K562 (cell line): ENCODE measurements at regions not wholly inside any gene's neighbourhood (a gene's known extent, or its start where the extent isn't known, plus 50 kb on each side); places are given as distances from the start of the nearest gene placed in this dataset.

Experiments
- ATAC-seq: fragments of 200-7000 bp; cut with Tn5 transposase; 3 replicates; pipeline ENCODE4 v1.9.1; 2020; ENCODE audit warnings: moderate library complexity
- BruUV-seq: library from RNA; stranded (reverse); fragments of 400-500 nt; replicated peaks from 2 replicates; lab custom pipeline; 2021; lab: Mats Ljungman, UMichigan
- CTCF ChIA-PET: fragments of 300-600 bp; formaldehyde crosslinking; extraction: SDS; loops from one replicate; lab custom pipeline; 2021; ENCODE audit warnings: low intra/inter-chr PET ratio; lab: Yijun Ruan, JAX
- POLR2A ChIA-PET: fragments of 300-600, 350-650 bp; sonication (Branson Sonifier 250); formaldehyde crosslinking; extraction: SDS; loops from one replicate; lab custom pipeline; 2021; ENCODE audit warnings: antibody characterized with exemption, inconsistent platforms; lab: Yijun Ruan, JAX
- DNase-seq, 4 experiments: peaks; one replicate each; pipeline versions ENCODE4 v3.0.0 to v3.0.0-alpha.2; 2011 to 2018; ENCODE audit warnings: low spot score in 3 of 4, mixed read lengths in 3 of 4; ENCODE audit errors: extremely low read depth in 1 of 4
- FAIRE-seq: peaks from 2 replicates; lab custom pipeline; 2011; peaks lifted over from hg19 to GRCh38; lab: Jason Lieb, UNC
- H2AFZ ChIP-seq: 2 replicates; pipeline ENCODE4 v1.6.0; 2011; ENCODE audit warnings: low read depth, low read length, control low read depth, inconsistent platforms
- H3K27ac ChIP-seq: fragments of 200-600 bp; 3 replicates; pipeline ENCODE4 v1.8.0; 2011; ENCODE audit warnings: low read depth, mild to moderate bottlenecking, control low read depth, inconsistent platforms, low read length, moderate library complexity, mixed read lengths; ENCODE audit errors: extremely low read depth
- H3K27me3 ChIP-seq, 2 experiments: fragments of 300-600 bp in 1 of 2; 2 replicates in 1 of 2; 3 replicates in 1 of 2; pipeline versions ENCODE4 v1.6.0 to v1.8.0; 2011; ENCODE audit warnings: inconsistent platforms in 2 of 2, low read length in 2 of 2, mild to moderate bottlenecking in 1 of 2, mixed read lengths in 1 of 2, moderate library complexity in 1 of 2; ENCODE audit not compliant: control insufficient read depth in 2 of 2, insufficient read depth in 2 of 2
- H3K36me3 ChIP-seq: fragments of 300-600 bp; 3 replicates; pipeline ENCODE4 v1.8.0; 2011; ENCODE audit warnings: mild to moderate bottlenecking, low read length, inconsistent platforms; ENCODE audit not compliant: control insufficient read depth, insufficient read depth
- H3K4me1 ChIP-seq, 2 experiments: fragments of 200-600 bp in 1 of 2; replicated peaks in 1 of 2; 2 replicates in 1 of 2; 3 replicates in 1 of 2; pipeline versions ENCODE4 v1.5.1 to v1.8.0; 2011; ENCODE audit warnings: inconsistent platforms in 2 of 2, low read length in 2 of 2, mild to moderate bottlenecking in 1 of 2, mixed read lengths in 1 of 2, moderate library complexity in 1 of 2; ENCODE audit not compliant: control insufficient read depth in 2 of 2, insufficient read depth in 2 of 2
- H3K4me2 ChIP-seq: 2 replicates; pipeline ENCODE4 v1.6.1; 2011; ENCODE audit warnings: low read length, control low read depth, inconsistent platforms, mixed read lengths; ENCODE audit not compliant: insufficient read depth
- H3K4me3 ChIP-seq: fragments of 200-600 bp; sonication (generic), shearing (Covaris generic); 2 replicates; pipeline ENCODE4 v1.5.1; 2016; ENCODE audit warnings: control low read depth, inconsistent platforms
- H3K79me2 ChIP-seq: fragments of 200-600 bp; 3 replicates; pipeline ENCODE4 v1.8.0; 2011; ENCODE audit warnings: low read length, inconsistent platforms; ENCODE audit not compliant: control insufficient read depth, insufficient read depth
- H3K9ac ChIP-seq, 2 experiments: 2 replicates each; pipeline versions ENCODE4 v1.6.0 to v1.6.1; 2011; ENCODE audit warnings: low read depth in 2 of 2, low read length in 2 of 2, control low read depth in 1 of 2, inconsistent platforms in 1 of 2, mild to moderate bottlenecking in 1 of 2, mixed read lengths in 1 of 2; ENCODE audit not compliant: insufficient read depth in 1 of 2
- H3K9me1 ChIP-seq: one replicate; pipeline ENCODE4 v1.6.0; 2011; ENCODE audit warnings: inconsistent platforms, mild to moderate bottlenecking, low read length, moderate library complexity; ENCODE audit not compliant: control insufficient read depth, insufficient read depth
- H3K9me3 ChIP-seq: replicated peaks from 2 replicates; pipeline ENCODE4 v1.5.1; 2011; ENCODE audit warnings: low read depth, low read length, inconsistent platforms; ENCODE audit not compliant: control insufficient read depth, insufficient read depth
- H4K20me1 ChIP-seq: replicated peaks from 2 replicates; pipeline ENCODE4 v1.6.1; 2011; ENCODE audit warnings: low read length, inconsistent platforms, mixed read lengths; ENCODE audit not compliant: control insufficient read depth, insufficient read depth
- BDP1 ChIP-seq: IDR thresholded peaks from 3 replicates; pipeline ENCODE4 v1.6.1; 2011; ENCODE audit not compliant: insufficient read length, insufficient read depth
- CHD7 ChIP-seq: fragments of 200-600 bp; sonication (generic); IDR thresholded peaks from one replicate; pipeline ENCODE4 v1.6.1; 2012; ENCODE audit warnings: mild to moderate bottlenecking, low read depth, low read length, inconsistent platforms
- E2F3 ChIP-seq: fragments of 250-450 bp; sonication (Bioruptor Pico); IDR thresholded peaks from 2 replicates; pipeline ENCODE4 v1.4.0; 2020; ENCODE audit warnings: mild to moderate bottlenecking
- KDM1A ChIP-seq, 2 experiments: fragments of 450-650 bp; IDR thresholded peaks; 2 replicates each; pipeline ENCODE4 v1.6.1; 2016; ENCODE audit warnings: mild to moderate bottlenecking in 2 of 2
- MCM5 ChIP-seq: fragments of 450-650 bp; IDR thresholded peaks from 2 replicates; pipeline ENCODE4 v1.6.1; 2016; ENCODE audit warnings: low read depth
- PKNOX1 ChIP-seq: fragments of 450-650 bp; IDR thresholded peaks from 2 replicates; pipeline ENCODE4 v1.6.1; 2016
- PRMT5 ChIP-seq: sonication (generic); formaldehyde crosslinking; IDR thresholded peaks from 2 replicates; pipeline ENCODE4 v1.5.0; 2020; ENCODE audit warnings: missing genetic modification reagents
- SNIP1 ChIP-seq: fragments of 450-650 bp; IDR thresholded peaks from 2 replicates; pipeline ENCODE4 v1.7.1; 2017; ENCODE audit warnings: low read depth, mild to moderate bottlenecking
- TSC22D4 ChIP-seq: fragments of 450-650 bp; IDR thresholded peaks from 2 replicates; pipeline ENCODE4 v1.6.1; 2016; ENCODE audit warnings: missing genetic modification characterization, missing biosample characterization, control low read depth
- YBX1 ChIP-seq: fragments of 450-650 bp; IDR thresholded peaks from 2 replicates; pipeline ENCODE4 v1.7.1; 2016; ENCODE audit warnings: mild to moderate bottlenecking
- ZNF280B ChIP-seq: fragments of 250-450 bp; sonication (Bioruptor Pico); IDR thresholded peaks from 2 replicates; pipeline ENCODE4 v1.5.1; 2021; ENCODE audit warnings: mild to moderate bottlenecking
- ZNF316 ChIP-seq: fragments of 450-650 bp; IDR thresholded peaks from 2 replicates; pipeline ENCODE4 v1.6.1; 2016
- WGBS: fragments of 100-300 bp; shearing (Covaris generic); methylation state at CpG from one replicate; pipeline ENCODE4 v1.1.6; 2016; ENCODE audit warnings: low coverage, mixed read lengths; ENCODE audit not compliant: insufficient coverage; ENCODE audit errors: missing lambda C conversion rate; 5-methylcytosine and 5-hydroxymethylcytosine counted together
- in situ Hi-C: fragments of 300-500 bp; cut with MboI; formaldehyde crosslinking; loops from 4 replicates; pipeline ENCODE4 v1.15.0; 2018; ENCODE audit warnings: inconsistent platforms, mixed read lengths
- intact Hi-C: fragments of 100-400 bp; cut with micrococcal nuclease; formaldehyde crosslinking; loops from 2 replicates; pipeline ENCODE4 v1.14.2; 2022

GRCh38 chr5:163005949-163006348 lies 431.4 kb upstream of the CCNG1 start:
- Histone ChIP-seq H3K4me3 (no peak overlapping the region), H3K9ac (no peak overlapping the region), H3K9me3 (0 out of 2 replicates have a peak, but pooled peaks cover 1% of the 10 kb centered on the region), H3K4me1 (no peaks in the 10 kb centered on the region), H2AFZ (no peak overlapping the region), H3K36me3 (no peaks in the 10 kb centered on the region), H4K20me1 (no peaks in the 10 kb centered on the region), H3K79me2 (no peaks in the 10 kb centered on the region), H3K27ac (no peak overlapping the region), H3K4me2 (no peak overlapping the region), H3K9me1 (no peaks in the 10 kb centered on the region), H3K27me3 (no peaks in the 10 kb centered on the region)
- intact Hi-C loops: no loop called here
- FAIRE-seq (no peak), ATAC-seq (no peak), DNase-seq (no peak)
- in situ Hi-C loops: no loop called here
- CTCF ChIA-PET: no interaction called here
- no TSS peak for BruUV-seq
- WGBS: 0% methylated on average over 1 of the region's 1 CpG
- POLR2A ChIA-PET: no interaction called here
- TF ChIP-seq SNIP1: no peak
- no peak for TF ChIP-seq YBX1
- TF ChIP-seq TSC22D4: no peak
- TF ChIP-seq BDP1: no peak
- TF ChIP-seq PRMT5 (CRISPR knock-in tag): no peak
- no peak for TF ChIP-seq PKNOX1
- no peak for TF ChIP-seq ZNF280B (CRISPR knock-in tag)
- TF ChIP-seq ZNF316: no peak
- no peak for TF ChIP-seq KDM1A (IDR thresholded peaks at IDR 0.05)
- TF ChIP-seq E2F3 (CRISPR knock-in tag): no peak
- TF ChIP-seq MCM5: no peak
- TF ChIP-seq CHD7: no peak
